Breast epithelium (tissue), 4 donors: ENCODE measurements at regions not wholly inside any gene's neighbourhood (a gene's known extent, or its start where the extent isn't known, plus 50 kb on each side); places are given as distances from the start of the nearest gene placed in this dataset.
"Not testable (repeated sequence)": the region's sequence is repeated elsewhere in the genome, so short reads cannot be mapped to it uniquely, and the experiment has no call there.

ENCODE experiments used
- DNase-seq, 2 donors: peaks; one replicate each; pipeline ENCODE4 v3.0.0-alpha.2; 2019; ENCODE audit warnings: low spot score in 2 of 2
- H3K27ac ChIP-seq, 2 donors: fragments of 200-600 bp; sonication (generic) in 1 of 2; one replicate each; pipeline ENCODE4 v1.5.1; 2016 to 2019; ENCODE audit warnings: mild to moderate bottlenecking in 1 of 2
- H3K27me3 ChIP-seq, 2 donors: fragments of 200-600 bp; sonication (generic) in 1 of 2; one replicate each; pipeline versions ENCODE4 v1.5.1 to v1.6.0; 2017 to 2019; ENCODE audit warnings: control low read depth in 1 of 2, mild to moderate bottlenecking in 1 of 2
- H3K36me3 ChIP-seq: fragments of 200-600 bp; one replicate; pipeline ENCODE4 v1.5.1; 2019
- H3K4me1 ChIP-seq, 2 donors: fragments of 200-600 bp; sonication (generic); one replicate each; pipeline ENCODE4 v1.5.1; 2016 to 2019; ENCODE audit warnings: control low read depth in 1 of 2
- H3K4me3 ChIP-seq, 3 donors: fragments of 200-600 bp; sonication (generic); 1 replicate in 2 of 3; 2 replicates in 1 of 3; pipeline ENCODE4 v1.5.1; 2016 to 2019; ENCODE audit warnings: mild to moderate bottlenecking in 3 of 3, moderate library complexity in 2 of 3
- H3K9me3 ChIP-seq, 2 donors: fragments of 200-600 bp; sonication (generic) in 1 of 2; one replicate each; pipeline ENCODE4 v1.5.1; 2016 to 2019; ENCODE audit warnings: control low read depth in 1 of 2
- POLR2A ChIP-seq: fragments of 450-650 bp; IDR thresholded peaks from one replicate; pipeline ENCODE4 v1.6.1; 2016; ENCODE audit warnings: antibody characterized with exemption, mild to moderate bottlenecking, moderate library complexity
- POLR2AphosphoS5 ChIP-seq, 3 donors: sonication (generic); formaldehyde crosslinking; IDR thresholded peaks; one replicate each; pipeline ENCODE4 v1.6.1; 2017; ENCODE audit warnings: antibody characterized with exemption in 3 of 3
- intact Hi-C: fragments of 100-400 bp; cut with DNase I; formaldehyde crosslinking; loops from one replicate; pipeline ENCODE4 v1.15.1; 2023; ENCODE audit warnings: low total_unique reads
- TF ChIP-seq, protein P1 (sequence below), 3 donors: fragments of 450-650 bp; IDR thresholded peaks; one replicate each; pipeline ENCODE4 v1.5.1; 2016 to 2017; ENCODE audit warnings: antibody characterized with exemption in 3 of 3, mild to moderate bottlenecking in 3 of 3, moderate library complexity in 3 of 3

DNA sequence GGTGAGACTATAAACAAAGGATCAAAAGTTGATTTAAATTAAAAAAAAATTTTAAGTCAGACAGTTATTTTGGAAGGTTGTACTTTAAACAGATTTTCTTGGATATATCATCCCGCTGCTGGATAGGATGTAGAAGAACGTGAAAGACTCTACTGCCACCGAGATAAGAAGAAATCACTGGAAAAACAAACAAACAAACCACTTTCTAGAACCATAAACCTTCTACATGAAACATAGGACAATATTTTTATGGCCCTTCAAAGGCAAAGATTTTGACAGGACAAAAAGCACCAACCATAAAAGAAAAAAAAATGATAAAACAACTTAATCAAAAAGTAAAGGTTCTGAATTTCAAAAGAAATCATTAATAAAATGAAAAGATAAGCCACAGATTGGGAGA, 268.2 kb upstream of the DAAM1 start:
- Histone ChIP-seq H3K4me3 (no peak overlapping the region), H3K9me3 (no peaks in the 10 kb centered on the region), H3K27me3 (no peaks in the 10 kb centered on the region), H3K36me3 (no peaks in the 10 kb centered on the region), H3K4me1 (no peaks in the 10 kb centered on the region), H3K27ac (no peak overlapping the region)
- no peak for DNase-seq
- TF ChIP-seq POLR2AphosphoS5 (IDR thresholded peaks at IDR 0.05) (no peak), POLR2A (no peak)
- TF ChIP-seq, protein P1, sequence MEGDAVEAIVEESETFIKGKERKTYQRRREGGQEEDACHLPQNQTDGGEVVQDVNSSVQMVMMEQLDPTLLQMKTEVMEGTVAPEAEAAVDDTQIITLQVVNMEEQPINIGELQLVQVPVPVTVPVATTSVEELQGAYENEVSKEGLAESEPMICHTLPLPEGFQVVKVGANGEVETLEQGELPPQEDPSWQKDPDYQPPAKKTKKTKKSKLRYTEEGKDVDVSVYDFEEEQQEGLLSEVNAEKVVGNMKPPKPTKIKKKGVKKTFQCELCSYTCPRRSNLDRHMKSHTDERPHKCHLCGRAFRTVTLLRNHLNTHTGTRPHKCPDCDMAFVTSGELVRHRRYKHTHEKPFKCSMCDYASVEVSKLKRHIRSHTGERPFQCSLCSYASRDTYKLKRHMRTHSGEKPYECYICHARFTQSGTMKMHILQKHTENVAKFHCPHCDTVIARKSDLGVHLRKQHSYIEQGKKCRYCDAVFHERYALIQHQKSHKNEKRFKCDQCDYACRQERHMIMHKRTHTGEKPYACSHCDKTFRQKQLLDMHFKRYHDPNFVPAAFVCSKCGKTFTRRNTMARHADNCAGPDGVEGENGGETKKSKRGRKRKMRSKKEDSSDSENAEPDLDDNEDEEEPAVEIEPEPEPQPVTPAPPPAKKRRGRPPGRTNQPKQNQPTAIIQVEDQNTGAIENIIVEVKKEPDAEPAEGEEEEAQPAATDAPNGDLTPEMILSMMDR (IDR thresholded peaks at IDR 0.05) = no peak
- intact Hi-C loops = no loop called here

DNA sequence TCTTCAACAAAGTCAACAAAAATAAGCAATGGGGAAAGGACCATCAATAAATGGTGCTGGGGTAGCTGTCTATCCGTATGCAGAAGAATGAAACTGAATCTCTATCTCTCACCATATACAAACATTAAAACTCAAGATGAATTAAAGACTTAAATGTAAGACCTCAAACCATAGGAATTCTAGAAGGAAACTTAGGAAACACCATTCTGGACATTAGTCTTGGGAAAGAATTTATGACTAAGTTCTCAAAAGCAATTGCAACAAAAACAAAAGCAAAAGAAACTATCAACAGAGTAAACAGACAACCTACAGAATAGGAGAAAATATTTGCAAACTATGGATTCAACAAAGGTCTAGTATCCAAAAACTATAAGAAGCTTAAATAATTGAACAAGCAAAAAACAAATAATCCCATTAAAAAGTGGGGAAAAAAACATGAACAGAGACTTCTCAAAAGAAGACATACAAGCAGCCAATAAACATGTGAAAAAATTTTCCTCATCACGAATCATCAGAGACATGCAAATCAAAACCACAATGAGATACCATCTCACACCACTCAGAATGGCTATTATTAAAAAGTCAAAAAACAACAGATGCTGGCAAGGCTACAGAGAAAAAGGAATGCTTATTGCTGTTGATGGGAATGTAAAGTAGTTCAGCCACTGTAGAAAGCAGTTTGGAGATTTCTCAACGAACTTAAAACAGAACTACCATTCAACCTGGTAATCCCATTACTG, 266.1 kb upstream of the DAAM1 start:
- DNase-seq, H3K4me1 ChIP-seq, H3K9me3 ChIP-seq, H3K4me3 ChIP-seq, H3K27ac ChIP-seq, intact Hi-C loops, H3K36me3 ChIP-seq, H3K27me3 ChIP-seq: not testable (repeated sequence)

DNA sequence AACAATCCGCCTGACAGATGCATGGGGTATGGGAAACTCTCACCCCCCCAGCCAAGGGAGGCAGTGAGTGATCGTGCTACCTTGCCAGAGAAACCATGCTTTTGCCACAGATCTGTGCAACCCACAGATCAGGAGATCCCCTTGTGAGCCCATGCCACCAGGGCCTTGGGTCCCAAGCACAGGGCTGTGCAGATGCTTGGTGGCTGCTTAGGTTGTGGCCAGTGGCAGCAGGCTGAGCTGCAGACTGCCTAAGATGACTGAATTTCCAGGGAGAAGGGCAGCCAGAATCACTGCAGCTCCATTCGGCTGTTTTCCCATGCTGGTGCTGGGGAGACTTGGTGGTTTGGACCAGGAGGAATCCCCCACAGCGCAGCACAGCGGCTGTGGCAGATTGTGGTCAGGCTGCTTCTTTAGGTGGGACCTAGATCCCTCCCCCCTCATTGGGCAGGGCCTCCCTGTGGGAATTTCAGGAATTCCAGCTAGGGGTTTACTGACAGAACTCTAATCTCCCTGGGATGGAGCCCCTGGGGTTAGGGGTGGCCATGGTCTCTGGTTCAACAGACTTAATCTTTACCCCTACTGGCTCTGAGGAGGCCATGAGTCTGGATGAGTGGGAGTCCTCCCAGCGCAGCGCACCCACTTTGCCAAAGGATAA, 264.6 kb upstream of the DAAM1 start:
- Histone ChIP-seq H3K4me1 (no peaks in the 10 kb centered on the region), H3K27ac (no peak overlapping the region), H3K27me3 (no peaks in the 10 kb centered on the region), H3K36me3 (no peaks in the 10 kb centered on the region), H3K4me3 (no peak overlapping the region), H3K9me3 (no peaks in the 10 kb centered on the region)
- no peak for DNase-seq
- intact Hi-C loops = no loop called here
- TF ChIP-seq POLR2A (no peak), POLR2AphosphoS5 (IDR thresholded peaks at IDR 0.05) (no peak)
- TF ChIP-seq, protein P1 (IDR thresholded peaks at IDR 0.05) = no peak

DNA sequence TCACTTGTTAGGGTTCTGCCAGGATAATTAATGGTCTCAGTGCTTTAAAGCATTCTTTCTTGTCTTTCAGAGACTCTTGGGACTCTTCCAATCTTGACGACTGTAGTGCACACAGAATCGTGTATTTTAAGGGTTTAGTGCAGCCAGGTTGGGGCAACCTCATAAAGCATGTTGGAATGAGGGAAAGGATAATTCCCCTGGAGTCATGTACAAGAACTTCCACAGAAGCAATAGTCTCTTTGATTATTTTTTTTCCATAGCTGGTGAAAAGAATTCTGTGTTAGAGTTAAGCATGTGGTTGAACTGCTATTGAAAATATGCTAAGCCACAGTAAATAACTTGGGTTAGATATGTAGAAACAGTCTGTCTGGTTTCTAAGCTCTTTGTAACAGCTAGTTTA, 246.8 kb upstream of the DAAM1 start:
- Histone ChIP-seq H3K27ac (no peak overlapping the region), H3K36me3 (no peaks in the 10 kb centered on the region), H3K4me1 (no peaks in the 10 kb centered on the region), H3K4me3 (no peak overlapping the region), H3K9me3 (no peaks in the 10 kb centered on the region), H3K27me3 (no peaks in the 10 kb centered on the region)
- TF ChIP-seq POLR2AphosphoS5 (IDR thresholded peaks at IDR 0.05) = no peak
- TF ChIP-seq, protein P1 (IDR thresholded peaks at IDR 0.05) = no peak
- TF ChIP-seq POLR2A = no peak
- no peak for DNase-seq
- intact Hi-C loops = no loop called here

DNA sequence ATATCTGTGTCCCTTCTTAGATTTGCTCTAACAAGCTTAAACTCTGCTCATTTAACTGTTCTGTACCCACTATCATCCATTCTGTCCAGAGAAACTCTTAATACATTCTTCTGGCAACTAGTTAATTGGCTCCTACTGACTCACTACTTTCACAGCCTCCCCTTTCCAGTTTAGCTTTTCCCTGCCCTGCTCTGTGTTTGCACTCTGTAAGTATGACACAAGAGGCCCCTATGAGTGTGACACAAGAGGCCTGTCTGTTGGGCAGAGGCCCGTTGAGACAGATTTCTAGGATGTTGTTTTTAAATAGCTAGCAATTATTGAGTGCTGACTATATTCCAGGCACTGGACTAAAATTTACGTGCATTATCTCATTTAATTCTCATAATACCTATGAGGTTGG, 246.0 kb upstream of the DAAM1 start:
- H3K4me1 ChIP-seq = no peaks in the 10 kb centered on the region
- DNase-seq = no peak
- no peaks in the 10 kb centered on the region for H3K9me3 ChIP-seq
- no peak overlapping the region for H3K27ac ChIP-seq
- H3K36me3 ChIP-seq = no peaks in the 10 kb centered on the region
- no peak overlapping the region for H3K4me3 ChIP-seq
- intact Hi-C loops = no loop called here
- TF ChIP-seq POLR2AphosphoS5 (IDR thresholded peaks at IDR 0.05) = no peak
- TF ChIP-seq POLR2A = no peak
- no peaks in the 10 kb centered on the region for H3K27me3 ChIP-seq

DNA sequence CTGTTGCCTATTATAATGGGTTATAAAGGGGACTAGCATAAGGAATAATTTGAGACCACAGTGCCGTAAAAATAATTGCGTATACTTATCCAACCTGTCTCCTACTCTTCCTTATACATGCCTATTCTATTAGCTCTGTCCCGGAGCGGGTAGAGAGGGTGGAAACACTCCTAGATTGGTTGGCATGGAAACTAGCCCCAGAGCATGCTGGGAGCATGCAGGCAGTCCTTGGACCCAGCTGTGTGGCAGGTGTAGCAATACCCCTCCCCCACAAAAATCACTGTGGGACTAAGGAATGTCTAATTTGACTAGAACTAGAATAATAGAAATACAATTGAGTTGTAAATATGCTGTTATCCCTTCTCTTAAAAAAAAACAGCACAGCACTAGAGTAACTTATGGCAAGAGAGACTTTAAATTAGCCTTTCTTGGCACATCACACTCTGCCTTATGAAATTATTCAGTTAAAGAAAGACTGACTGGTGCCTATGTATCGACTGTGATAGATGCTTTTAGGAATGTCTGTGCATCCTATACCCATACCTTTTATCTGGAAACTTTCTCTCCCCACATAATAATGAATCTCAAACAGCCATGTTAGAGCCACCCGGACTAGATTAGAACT, 244.0 kb upstream of the DAAM1 start:
- Histone ChIP-seq H3K4me3 (no peak overlapping the region), H3K36me3 (no peaks in the 10 kb centered on the region), H3K27me3 (no peaks in the 10 kb centered on the region), H3K27ac (no peak overlapping the region), H3K9me3 (no peaks in the 10 kb centered on the region), H3K4me1 (no peaks in the 10 kb centered on the region)
- no peak for DNase-seq
- intact Hi-C loops = no loop called here
- TF ChIP-seq POLR2A = no peak
- no peak for TF ChIP-seq POLR2AphosphoS5 (IDR thresholded peaks at IDR 0.05)
- TF ChIP-seq, protein P1 (IDR thresholded peaks at IDR 0.05) = no peak
